ENCODE measurements at regions not wholly inside any gene's neighbourhood (a gene's known extent, or its start where the extent isn't known, plus 50 kb on each side); places are given as distances from the start of the nearest gene placed in this dataset.

GRCh38 chr15:35912196-35912595 is 366.2 kb upstream of the DPH6 start:
- TF ChIP-seq CTCF (IDR thresholded peaks at IDR 0.05; ENCODE audit: low read depth, low read length), result peak; percentile 27

GRCh38 chr15:35914573-35914972 is 368.6 kb upstream of the DPH6 start:
- no peak for DNase-seq (ENCODE audit: extremely low read depth, low read depth)
- TF ChIP-seq CTCF (IDR thresholded peaks at IDR 0.05; ENCODE audit: low read depth, low read length), result no peak

More at GRCh38 chr15:35912196-35912595, 366.2 kb upstream of the DPH6 start:
- no peak for DNase-seq (ENCODE audit: extremely low read depth, low read depth)

GRCh38 chr15:35921046-35921445 is 375.1 kb upstream of the DPH6 start:
- TF ChIP-seq CTCF (IDR thresholded peaks at IDR 0.05; ENCODE audit: low read depth, low read length), result no peak
- DNase-seq (ENCODE audit: extremely low read depth, low read depth), result no peak

- TF ChIP-seq CTCF (IDR thresholded peaks at IDR 0.05; ENCODE audit: low read depth, low read length), result no peak
- no peak for DNase-seq (ENCODE audit: extremely low read depth, low read depth)
These were observed 379.5 kb upstream of the DPH6 start for GRCh38 chr15:35925275-35926006.

- no peak for DNase-seq (ENCODE audit: extremely low read depth, low read depth)
- no peak for TF ChIP-seq CTCF (IDR thresholded peaks at IDR 0.05; ENCODE audit: low read depth, low read length)
These were observed 380.0 kb upstream of the DPH6 start for GRCh38 chr15:35926007-35926380.

- DNase-seq (ENCODE audit: extremely low read depth, low read depth), result no peak
- TF ChIP-seq CTCF (IDR thresholded peaks at IDR 0.05; ENCODE audit: low read depth, low read length), result no peak
These were observed 382.9 kb upstream of the DPH6 start for GRCh38 chr15:35928847-35929246.

GRCh38 chr15:35929740-35930444 is 383.9 kb upstream of the DPH6 start:
- DNase-seq (ENCODE audit: extremely low read depth, low read depth), result no peak
- no peak for TF ChIP-seq CTCF (IDR thresholded peaks at IDR 0.05; ENCODE audit: low read depth, low read length)
